Retinal pigment epithelial cell (primary cell): ENCODE measurements at regions not wholly inside any gene's neighbourhood (a gene's known extent, or its start where the extent isn't known, plus 50 kb on each side); places are given as distances from the start of the nearest gene placed in this dataset.

Experiments
- DNase-seq: peaks from one replicate; pipeline ENCODE4 v3.0.0-alpha.2; 2010; ENCODE audit warnings: low read depth
- H3K4me3 ChIP-seq: 2 replicates; pipeline ENCODE4 v1.5.1; 2011; ENCODE audit warnings: mild to moderate bottlenecking, low read length, control low read depth, moderate library complexity
- TF ChIP-seq, protein P1 (sequence below): conservative IDR thresholded peaks from 2 replicates; pipeline ENCODE4 v1.5.1; 2011; ENCODE audit warnings: low read depth, low read length, control low read depth, inconsistent platforms

DNA sequence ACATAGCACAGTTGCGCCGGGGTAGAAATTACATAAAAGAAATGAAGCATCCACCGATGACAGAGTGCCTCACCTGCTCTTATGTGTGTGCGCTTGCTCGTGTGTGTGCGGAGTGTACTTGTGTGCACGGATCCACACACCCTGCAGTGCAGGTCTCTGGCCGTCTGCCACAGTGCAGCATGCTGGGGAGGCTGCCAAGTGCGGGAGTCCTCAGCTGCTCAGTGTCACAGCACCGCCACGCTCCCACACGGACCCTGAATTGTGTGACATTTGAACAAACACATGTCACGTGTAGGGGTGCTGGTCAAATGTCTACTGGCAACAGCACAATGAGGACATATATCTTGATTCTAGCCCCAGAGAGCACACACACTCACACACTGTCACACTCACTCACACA, 243.0 kb upstream of the MYOCD start:
- no peak overlapping the region for H3K4me3 ChIP-seq
- TF ChIP-seq, protein P1, sequence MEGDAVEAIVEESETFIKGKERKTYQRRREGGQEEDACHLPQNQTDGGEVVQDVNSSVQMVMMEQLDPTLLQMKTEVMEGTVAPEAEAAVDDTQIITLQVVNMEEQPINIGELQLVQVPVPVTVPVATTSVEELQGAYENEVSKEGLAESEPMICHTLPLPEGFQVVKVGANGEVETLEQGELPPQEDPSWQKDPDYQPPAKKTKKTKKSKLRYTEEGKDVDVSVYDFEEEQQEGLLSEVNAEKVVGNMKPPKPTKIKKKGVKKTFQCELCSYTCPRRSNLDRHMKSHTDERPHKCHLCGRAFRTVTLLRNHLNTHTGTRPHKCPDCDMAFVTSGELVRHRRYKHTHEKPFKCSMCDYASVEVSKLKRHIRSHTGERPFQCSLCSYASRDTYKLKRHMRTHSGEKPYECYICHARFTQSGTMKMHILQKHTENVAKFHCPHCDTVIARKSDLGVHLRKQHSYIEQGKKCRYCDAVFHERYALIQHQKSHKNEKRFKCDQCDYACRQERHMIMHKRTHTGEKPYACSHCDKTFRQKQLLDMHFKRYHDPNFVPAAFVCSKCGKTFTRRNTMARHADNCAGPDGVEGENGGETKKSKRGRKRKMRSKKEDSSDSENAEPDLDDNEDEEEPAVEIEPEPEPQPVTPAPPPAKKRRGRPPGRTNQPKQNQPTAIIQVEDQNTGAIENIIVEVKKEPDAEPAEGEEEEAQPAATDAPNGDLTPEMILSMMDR = no peak
- DNase-seq = no peak

DNA sequence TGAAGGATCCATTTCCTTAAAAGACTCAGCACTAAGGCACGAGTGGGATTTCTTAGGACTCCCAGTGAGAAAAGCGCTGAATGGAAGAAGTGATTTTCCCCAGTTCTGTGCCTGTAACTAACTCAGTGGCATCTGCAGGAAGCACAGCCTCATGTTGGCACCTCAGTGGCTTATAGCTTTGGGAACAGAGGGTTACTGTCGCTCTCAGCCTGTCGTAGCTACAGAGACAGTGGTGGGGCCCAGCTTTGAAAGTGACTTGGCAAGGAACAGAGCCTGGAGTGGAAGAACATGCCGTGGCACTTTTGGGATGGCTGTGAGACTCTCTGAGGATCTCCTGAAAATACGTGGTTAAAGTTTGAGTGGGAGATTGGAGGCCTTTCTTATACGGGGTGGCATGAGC, 242.4 kb upstream of the MYOCD start:
- no peak for DNase-seq
- TF ChIP-seq, protein P1 = no peak
- no peak overlapping the region for H3K4me3 ChIP-seq

DNA sequence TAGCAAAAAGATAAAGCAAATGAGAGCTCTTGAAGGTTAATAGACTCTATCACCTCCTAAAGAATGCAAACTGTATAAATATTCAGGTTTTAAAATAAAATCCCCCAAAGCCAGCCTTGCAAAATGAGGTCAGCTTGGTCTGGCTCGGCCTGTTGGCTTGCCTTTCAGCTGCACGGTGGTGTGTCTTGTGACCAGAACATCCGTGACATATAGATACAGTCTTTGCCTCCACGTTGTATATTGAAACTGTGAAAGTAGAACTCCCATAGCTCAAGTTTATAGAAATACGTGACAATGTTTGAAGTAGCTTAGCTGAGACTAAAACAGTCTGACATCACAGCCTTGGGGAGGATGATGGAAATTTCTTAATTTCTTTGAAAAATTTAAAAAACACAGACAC, 236.6 kb upstream of the MYOCD start:
- no peak overlapping the region for H3K4me3 ChIP-seq
- DNase-seq = no peak
- TF ChIP-seq, protein P1 = no peak

DNA sequence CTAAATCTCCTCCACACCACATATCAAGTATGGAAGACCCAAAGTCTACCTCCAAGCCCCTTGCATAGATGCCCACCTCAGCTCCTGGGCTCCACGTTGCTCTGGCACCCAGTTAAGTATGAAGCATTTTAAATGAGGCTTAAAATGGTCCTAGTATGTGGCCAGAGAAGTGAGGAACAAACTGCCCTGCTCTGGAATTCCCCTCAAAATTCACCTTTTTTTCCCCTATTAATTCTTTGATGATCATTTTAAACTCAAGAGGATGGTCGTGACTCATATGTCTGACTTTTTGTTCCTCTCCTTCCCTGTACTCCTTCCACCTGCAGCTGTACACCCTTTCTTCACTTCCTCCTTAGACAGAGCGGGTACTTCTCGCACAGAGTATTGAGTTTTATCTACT, 234.5 kb upstream of the MYOCD start:
- no peak overlapping the region for H3K4me3 ChIP-seq
- no peak for DNase-seq
- TF ChIP-seq, protein P1 = no peak

DNA sequence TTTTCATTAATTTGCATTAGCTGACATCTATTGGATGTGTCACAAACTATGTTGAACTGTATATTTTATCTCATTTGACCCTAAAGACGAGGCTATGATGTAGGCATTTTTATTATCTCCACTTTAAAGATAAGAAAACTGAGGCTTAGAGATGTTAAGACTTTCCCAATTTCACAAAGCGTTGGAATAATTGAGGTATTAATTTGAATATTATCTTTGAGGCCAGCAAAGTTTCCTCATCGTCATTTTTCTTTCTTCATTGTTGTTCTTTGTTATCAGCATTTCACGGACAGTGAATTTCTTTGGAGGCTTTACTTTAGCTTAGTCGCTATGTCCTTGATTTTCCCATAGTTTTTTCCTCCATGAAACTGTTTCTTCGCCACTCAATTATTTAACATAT, 227.5 kb upstream of the MYOCD start:
- no peak overlapping the region for H3K4me3 ChIP-seq
- TF ChIP-seq, protein P1 = no peak
- no peak for DNase-seq

DNA sequence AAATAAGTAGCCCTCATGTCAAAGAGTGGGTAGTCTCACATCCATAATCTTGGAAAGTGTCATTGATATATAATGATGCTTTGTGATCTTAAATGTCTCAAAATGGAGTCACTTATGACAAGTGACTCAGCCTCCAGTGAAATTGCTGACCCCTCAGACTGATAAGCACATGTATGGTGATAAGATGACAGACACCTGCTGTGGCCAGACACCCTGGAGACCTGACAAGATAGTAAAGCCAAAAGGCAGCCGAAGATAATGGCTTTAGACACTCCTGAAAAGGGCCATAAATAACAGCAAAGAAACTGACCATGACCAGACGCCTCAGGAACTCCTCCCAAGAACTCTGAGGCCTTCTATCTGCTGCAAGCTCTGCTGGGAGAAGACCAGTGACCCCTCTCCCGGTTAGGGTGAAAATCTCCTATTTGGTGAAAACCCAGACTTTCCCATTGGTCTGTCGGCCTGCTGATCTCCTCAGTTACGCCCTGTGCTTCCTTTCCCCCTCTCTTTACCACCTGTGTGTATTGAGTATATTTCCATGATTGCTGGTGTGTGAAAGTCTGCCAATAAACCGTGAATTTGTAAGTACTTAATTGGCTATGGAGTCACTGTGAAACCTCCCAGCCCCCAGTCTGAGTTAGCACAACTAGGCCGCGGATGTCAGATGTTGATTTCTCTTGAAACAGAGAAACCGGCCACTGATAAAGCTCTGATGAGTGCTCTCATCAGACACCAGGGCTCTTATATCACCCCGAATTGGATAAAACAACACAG, 226.7 kb upstream of the MYOCD start:
- TF ChIP-seq, protein P1 = no peak
- H3K4me3 ChIP-seq = no peak overlapping the region
- no peak for DNase-seq

DNA sequence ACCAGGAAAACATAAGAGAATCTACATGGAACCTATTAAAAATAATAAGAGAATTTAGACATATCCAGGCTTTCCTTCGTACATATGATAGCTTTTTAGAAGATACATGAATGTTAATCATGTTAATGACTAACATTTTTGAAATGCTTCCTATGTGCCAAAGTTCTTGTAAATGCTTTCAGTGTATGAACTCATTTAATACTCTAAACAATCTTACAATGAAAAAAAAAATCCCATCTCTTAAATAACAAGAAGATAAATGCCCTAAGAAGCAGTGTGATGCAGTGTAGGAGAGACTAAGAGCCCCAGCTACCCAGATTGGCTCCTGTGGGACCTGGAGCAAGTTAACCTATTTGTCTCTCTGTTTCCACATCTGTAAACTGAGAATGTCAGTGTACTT, 220.4 kb upstream of the MYOCD start:
- TF ChIP-seq, protein P1 = no peak

More for the DNA sequence above, 220.4 kb upstream of the MYOCD start:
- no peak for DNase-seq
- H3K4me3 ChIP-seq = no peak overlapping the region
